ENCODE measurements at regions not wholly inside any gene's neighbourhood (a gene's known extent, or its start where the extent isn't known, plus 50 kb on each side); places are given as distances from the start of the nearest gene placed in this dataset.

- Histone ChIP-seq H3K9me2 (replicated peaks; ENCODE audit: insufficient read depth) (no peaks in the 10 kb centered on the region), H3K4me1 (ENCODE audit: insufficient read depth) (peaks cover 39% of the 10 kb centered on the region), H4K20me1 (ENCODE audit: insufficient read depth, poor library complexity, severe bottlenecking) (no peaks in the 10 kb centered on the region), H3K4me3 (no peak overlapping the region), H3K9me3 (ENCODE audit: low read depth) (no peaks in the 10 kb centered on the region), H3K4me2 (no peak overlapping the region), H2AFZ (no peak overlapping the region), H3K79me2 (no peaks in the 10 kb centered on the region), H3K27ac (no peak overlapping the region), H3K36me3 (replicated peaks; ENCODE audit: insufficient read depth, low read depth) (no peaks in the 10 kb centered on the region), H3K27me3 (no peaks in the 10 kb centered on the region)
- DNase-seq (ENCODE audit: low spot score): no peak
- no peak for TF ChIP-seq EZH2 (IDR thresholded peaks at IDR 0.05; ENCODE audit: borderline replicate concordance)
- no peak for TF ChIP-seq EZH2phosphoT487 (IDR thresholded peaks at IDR 0.05; ENCODE audit: low read depth, severe bottlenecking, unreplicated experiment)
- TF ChIP-seq, protein P1, sequence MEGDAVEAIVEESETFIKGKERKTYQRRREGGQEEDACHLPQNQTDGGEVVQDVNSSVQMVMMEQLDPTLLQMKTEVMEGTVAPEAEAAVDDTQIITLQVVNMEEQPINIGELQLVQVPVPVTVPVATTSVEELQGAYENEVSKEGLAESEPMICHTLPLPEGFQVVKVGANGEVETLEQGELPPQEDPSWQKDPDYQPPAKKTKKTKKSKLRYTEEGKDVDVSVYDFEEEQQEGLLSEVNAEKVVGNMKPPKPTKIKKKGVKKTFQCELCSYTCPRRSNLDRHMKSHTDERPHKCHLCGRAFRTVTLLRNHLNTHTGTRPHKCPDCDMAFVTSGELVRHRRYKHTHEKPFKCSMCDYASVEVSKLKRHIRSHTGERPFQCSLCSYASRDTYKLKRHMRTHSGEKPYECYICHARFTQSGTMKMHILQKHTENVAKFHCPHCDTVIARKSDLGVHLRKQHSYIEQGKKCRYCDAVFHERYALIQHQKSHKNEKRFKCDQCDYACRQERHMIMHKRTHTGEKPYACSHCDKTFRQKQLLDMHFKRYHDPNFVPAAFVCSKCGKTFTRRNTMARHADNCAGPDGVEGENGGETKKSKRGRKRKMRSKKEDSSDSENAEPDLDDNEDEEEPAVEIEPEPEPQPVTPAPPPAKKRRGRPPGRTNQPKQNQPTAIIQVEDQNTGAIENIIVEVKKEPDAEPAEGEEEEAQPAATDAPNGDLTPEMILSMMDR (IDR thresholded peaks at IDR 0.05; ENCODE audit: poor library complexity): no peak
- 100% methylated on average over 2 of the region's 2 CpGs for WGBS (ENCODE audit: low lambda C conversion rate, missing lambda C conversion rate)
These were observed 141.8 kb downstream of the ACKR3 start for GRCh38 chr2:236711440-236711839.

DNA sequence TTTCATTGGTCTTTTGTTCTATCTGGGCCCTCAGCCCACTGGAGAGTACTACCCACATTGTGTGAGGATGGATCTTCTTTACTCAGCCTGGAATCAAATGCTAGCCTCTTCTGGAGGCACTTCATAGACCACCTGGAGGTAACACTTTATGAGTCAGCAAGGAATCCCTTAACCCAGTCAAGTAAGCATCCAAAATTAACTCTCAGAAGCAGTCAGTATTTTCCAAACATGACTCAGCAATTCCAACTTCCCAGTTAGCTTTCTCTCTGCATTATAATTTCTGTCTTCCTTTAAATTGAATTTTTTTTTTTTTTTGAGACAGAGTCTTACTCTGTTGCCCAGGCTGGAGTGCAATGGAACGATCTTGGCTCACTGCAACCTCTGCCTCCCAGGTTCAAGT, 142.7 kb downstream of the ACKR3 start:
- WGBS (ENCODE audit: low lambda C conversion rate, missing lambda C conversion rate): 92% methylated on average over 1 of the region's 1 CpG
- no peak overlapping the region for H3K27ac ChIP-seq
- no peaks in the 10 kb centered on the region for H3K9me3 ChIP-seq (ENCODE audit: low read depth)
- H2AFZ ChIP-seq: no peak overlapping the region
- H3K79me2 ChIP-seq: no peaks in the 10 kb centered on the region
- H3K36me3 ChIP-seq (replicated peaks; ENCODE audit: insufficient read depth, low read depth): no peaks in the 10 kb centered on the region
- peaks cover 39% of the 10 kb centered on the region for H3K4me1 ChIP-seq (ENCODE audit: insufficient read depth)
- H3K4me2 ChIP-seq: no peak overlapping the region
- no peak for DNase-seq (ENCODE audit: low spot score)
- H3K27me3 ChIP-seq: no peaks in the 10 kb centered on the region
- no peaks in the 10 kb centered on the region for H4K20me1 ChIP-seq (ENCODE audit: insufficient read depth, poor library complexity, severe bottlenecking)
- no peak for TF ChIP-seq EZH2 (IDR thresholded peaks at IDR 0.05; ENCODE audit: borderline replicate concordance)
- TF ChIP-seq EZH2phosphoT487 (IDR thresholded peaks at IDR 0.05; ENCODE audit: low read depth, severe bottlenecking, unreplicated experiment): no peak
- TF ChIP-seq, protein P1 (IDR thresholded peaks at IDR 0.05; ENCODE audit: poor library complexity): no peak
- H3K4me3 ChIP-seq: no peak overlapping the region
- H3K9me2 ChIP-seq (replicated peaks; ENCODE audit: insufficient read depth): no peaks in the 10 kb centered on the region

DNA sequence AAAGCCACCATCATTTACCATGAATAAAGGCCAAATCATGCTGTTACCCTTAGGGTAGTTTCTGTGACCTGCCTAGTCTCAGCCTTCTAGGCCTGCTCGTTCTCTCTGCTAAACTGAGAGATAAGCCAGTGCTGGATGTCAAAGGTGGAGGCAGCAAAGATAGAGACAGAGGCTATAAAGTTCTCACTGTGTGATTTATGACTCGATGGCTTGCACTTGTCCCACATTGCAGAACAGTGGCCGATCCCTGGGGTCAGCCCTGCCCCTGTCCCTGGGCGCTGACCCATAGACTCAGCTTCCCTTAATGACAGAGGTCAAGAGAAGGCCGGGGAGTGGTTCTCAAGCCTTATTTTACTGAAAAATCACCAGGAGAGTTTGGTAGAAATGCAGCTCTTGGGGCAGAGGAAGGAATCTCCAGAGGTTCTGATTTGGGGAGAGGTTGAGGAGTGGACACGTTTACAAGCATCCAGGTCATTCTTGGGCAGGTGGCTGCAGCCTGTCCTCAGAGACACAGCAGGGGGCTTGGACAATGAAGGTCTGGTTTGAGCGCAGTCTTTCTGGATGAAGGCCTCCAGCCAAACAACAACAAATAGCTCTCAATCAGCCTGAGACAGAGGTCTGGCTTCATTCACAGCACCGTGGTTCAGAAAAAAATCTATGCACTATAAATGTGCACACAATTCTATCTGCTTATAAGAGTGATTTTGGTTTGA, 143.5 kb downstream of the ACKR3 start:
- Histone ChIP-seq H3K4me3 (no peak overlapping the region), H3K9me2 (replicated peaks; ENCODE audit: insufficient read depth) (no peaks in the 10 kb centered on the region), H3K79me2 (no peaks in the 10 kb centered on the region), H3K4me1 (ENCODE audit: insufficient read depth) (peaks cover 46% of the 10 kb centered on the region), H3K27me3 (no peaks in the 10 kb centered on the region), H3K27ac (peak overlapping the region; percentile 47), H2AFZ (no peak overlapping the region), H3K36me3 (replicated peaks; ENCODE audit: insufficient read depth, low read depth) (no peaks in the 10 kb centered on the region), H3K9me3 (ENCODE audit: low read depth) (no peaks in the 10 kb centered on the region), H3K4me2 (no peak overlapping the region), H4K20me1 (ENCODE audit: insufficient read depth, poor library complexity, severe bottlenecking) (no peaks in the 10 kb centered on the region)
- WGBS (ENCODE audit: low lambda C conversion rate, missing lambda C conversion rate): 46% methylated on average over 8 of the region's 8 CpGs
- peak; percentile 39 for DNase-seq (ENCODE audit: low spot score)
- TF ChIP-seq EZH2 (IDR thresholded peaks at IDR 0.05; ENCODE audit: borderline replicate concordance): no peak
- TF ChIP-seq EZH2phosphoT487 (IDR thresholded peaks at IDR 0.05; ENCODE audit: low read depth, severe bottlenecking, unreplicated experiment): no peak
- TF ChIP-seq, protein P1 (IDR thresholded peaks at IDR 0.05; ENCODE audit: poor library complexity): no peak
